ENCODE measurements at regions not wholly inside any gene's neighbourhood (a gene's known extent, or its start where the extent isn't known, plus 50 kb on each side); places are given as distances from the start of the nearest gene placed in this dataset.

DNA sequence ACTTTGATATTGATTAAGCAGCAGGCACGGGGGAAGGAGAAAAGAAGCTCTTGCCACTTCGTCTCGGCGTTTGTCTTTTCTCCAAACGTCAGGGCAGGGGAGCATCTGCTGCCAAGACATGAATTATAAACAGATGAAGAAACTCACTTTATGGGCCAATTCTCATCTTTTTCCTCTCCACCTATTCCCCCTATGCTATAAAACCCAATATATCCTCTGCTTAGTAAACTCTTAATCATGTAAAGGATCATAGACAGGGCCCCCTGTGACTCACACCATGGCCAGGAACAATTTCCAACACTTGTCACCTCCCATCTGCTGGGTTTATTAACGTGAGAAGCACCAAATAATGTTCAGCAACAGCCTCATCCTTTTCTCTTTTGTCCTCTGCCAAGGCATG is 1092.1 kb upstream of the TMEM132C start:
- DNase-seq (ENCODE audit: low spot score, unreplicated experiment) = no peak
- no peak overlapping the region for H3K27ac Mint-ChIP-seq
- H3K36me3 Mint-ChIP-seq (ENCODE audit: insufficient read depth) = peaks cover 3% of the 10 kb centered on the region
- no peaks in the 10 kb centered on the region for H3K27me3 Mint-ChIP-seq
- peaks cover 14% of the 10 kb centered on the region for H3K9me3 Mint-ChIP-seq (ENCODE audit: low read depth)
- H3K4me1 Mint-ChIP-seq (ENCODE audit: low read depth) = no peaks in the 10 kb centered on the region
- H3K4me3 Mint-ChIP-seq (ENCODE audit: low read depth) = no peak overlapping the region
- TF ChIP-seq CTCF (IDR thresholded peaks at IDR 0.05; ENCODE audit: unreplicated experiment) = no peak

- Mint-ChIP-seq H3K36me3 (ENCODE audit: insufficient read depth) (peaks cover 3% of the 10 kb centered on the region), H3K27ac (no peak overlapping the region), H3K9me3 (ENCODE audit: low read depth) (peaks cover 14% of the 10 kb centered on the region), H3K27me3 (no peaks in the 10 kb centered on the region), H3K4me3 (ENCODE audit: low read depth) (no peak overlapping the region), H3K4me1 (ENCODE audit: low read depth) (no peaks in the 10 kb centered on the region)
- no peak for TF ChIP-seq CTCF (IDR thresholded peaks at IDR 0.05; ENCODE audit: unreplicated experiment)
- DNase-seq (ENCODE audit: low spot score, unreplicated experiment) = no peak
Measured at GRCh38 chr12:127175361-127175760, 1091.6 kb upstream of the TMEM132C start.

DNA sequence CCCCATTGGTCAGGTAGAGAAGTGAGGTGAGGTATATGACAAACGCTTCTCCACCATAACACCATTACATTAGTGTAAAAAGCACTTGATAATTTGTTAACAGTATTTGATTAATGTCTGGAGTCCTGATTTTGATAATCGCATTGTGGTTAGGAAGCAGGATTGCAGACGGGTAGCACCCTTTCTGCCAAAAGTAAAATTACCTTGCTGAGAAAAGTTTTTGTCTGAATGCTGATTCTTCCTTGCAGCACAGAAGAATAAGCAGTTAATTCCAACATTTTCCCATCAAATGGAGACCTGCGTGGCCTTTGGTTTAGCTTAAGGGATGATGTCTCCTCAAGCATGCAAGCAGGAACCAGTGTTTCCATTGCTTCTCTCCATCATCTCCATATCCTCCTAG is 1090.2 kb upstream of the TMEM132C start:
- H3K4me3 Mint-ChIP-seq (ENCODE audit: low read depth) = no peak overlapping the region
- no peak for TF ChIP-seq CTCF (IDR thresholded peaks at IDR 0.05; ENCODE audit: unreplicated experiment)

GRCh38 chr12:127178052-127178451 is 1088.9 kb upstream of the TMEM132C start:
- H3K36me3 Mint-ChIP-seq (ENCODE audit: insufficient read depth) = peaks cover 3% of the 10 kb centered on the region
- peaks cover 14% of the 10 kb centered on the region for H3K9me3 Mint-ChIP-seq (ENCODE audit: low read depth)
- H3K27ac Mint-ChIP-seq = no peak overlapping the region
- H3K27me3 Mint-ChIP-seq = no peaks in the 10 kb centered on the region
- no peak for TF ChIP-seq CTCF (IDR thresholded peaks at IDR 0.05; ENCODE audit: unreplicated experiment)
- no peak overlapping the region for H3K4me3 Mint-ChIP-seq (ENCODE audit: low read depth)
- H3K4me1 Mint-ChIP-seq (ENCODE audit: low read depth) = no peaks in the 10 kb centered on the region
- no peak for DNase-seq (ENCODE audit: low spot score, unreplicated experiment)

More for the DNA sequence above, 1090.2 kb upstream of the TMEM132C start:
- Mint-ChIP-seq H3K36me3 (ENCODE audit: insufficient read depth) (peaks cover 3% of the 10 kb centered on the region), H3K27ac (no peak overlapping the region), H3K27me3 (no peaks in the 10 kb centered on the region), H3K9me3 (ENCODE audit: low read depth) (peaks cover 14% of the 10 kb centered on the region), H3K4me1 (ENCODE audit: low read depth) (no peaks in the 10 kb centered on the region)
- no peak for DNase-seq (ENCODE audit: low spot score, unreplicated experiment)

GRCh38 chr12:127178463-127178862 is 1088.5 kb upstream of the TMEM132C start:
- no peak overlapping the region for H3K4me3 Mint-ChIP-seq (ENCODE audit: low read depth)
- DNase-seq (ENCODE audit: low spot score, unreplicated experiment) = no peak
- no peak overlapping the region for H3K27ac Mint-ChIP-seq
- H3K27me3 Mint-ChIP-seq = no peaks in the 10 kb centered on the region
- TF ChIP-seq CTCF (IDR thresholded peaks at IDR 0.05; ENCODE audit: unreplicated experiment) = no peak
- H3K9me3 Mint-ChIP-seq (ENCODE audit: low read depth) = peaks cover 14% of the 10 kb centered on the region
- H3K36me3 Mint-ChIP-seq (ENCODE audit: insufficient read depth) = peaks cover 3% of the 10 kb centered on the region
- no peaks in the 10 kb centered on the region for H3K4me1 Mint-ChIP-seq (ENCODE audit: low read depth)

Data from progenitor cell of endocrine pancreas (in vitro differentiated cells).